Heart right ventricle (tissue), 16 donors: ENCODE measurements at regions not wholly inside any gene's neighbourhood (a gene's known extent, or its start where the extent isn't known, plus 50 kb on each side); places are given as distances from the start of the nearest gene placed in this dataset.

ENCODE experiments used
- ATAC-seq, 8 donors: fragments of 200-7000 bp; cut with Tn5 transposase; one replicate each; pipeline ENCODE4 v1.9.1; 2020; ENCODE audit warnings: mild to moderate bottlenecking in 8 of 8, moderate library complexity in 8 of 8, moderate number of reproducible peaks in 1 of 8
- DNase-seq, 2 donors: peaks; one replicate each; pipeline ENCODE4 v3.0.0-alpha.2; 2020
- H3K27ac ChIP-seq, 10 donors: fragments of 200-600 bp; sonication (generic) in 2 of 10; one replicate each; pipeline versions ENCODE4 v1.5.0 to v1.8.0; 2020 to 2022; ENCODE audit warnings: mild to moderate bottlenecking in 3 of 10
- H3K27me3 ChIP-seq, 7 donors: fragments of 200-600 bp; one replicate each; pipeline ENCODE4 v1.8.0; 2021 to 2022; ENCODE audit warnings: mild to moderate bottlenecking in 2 of 7
- H3K36me3 ChIP-seq, 9 donors: fragments of 200-600 bp; sonication (generic) in 1 of 9; one replicate each; pipeline versions ENCODE4 v1.5.0 to v1.8.0; 2020 to 2022; ENCODE audit warnings: mild to moderate bottlenecking in 2 of 9
- H3K4me1 ChIP-seq, 9 donors: fragments of 200-600 bp; sonication (generic) in 1 of 9; one replicate each; pipeline versions ENCODE4 v1.5.0 to v1.8.0; 2020 to 2022; ENCODE audit warnings: mild to moderate bottlenecking in 4 of 9
- H3K4me3 ChIP-seq, 10 donors: fragments of 200-600 bp; sonication (generic) in 2 of 10; one replicate each; pipeline versions ENCODE4 v1.5.0 to v1.8.0; 2020 to 2022; ENCODE audit warnings: mild to moderate bottlenecking in 7 of 10, moderate library complexity in 2 of 10
- H3K9me3 ChIP-seq, 11 donors: fragments of 200-600 bp in 10 of 11; sonication (generic) in 2 of 11; one replicate each; pipeline versions ENCODE4 v1.5.0 to v1.8.0; 2013 to 2022; ENCODE audit warnings: mild to moderate bottlenecking in 2 of 11, control low read depth in 1 of 11, moderate library complexity in 1 of 11
- CTCF ChIP-seq, 9 donors: fragments of 200-600 bp; sonication (generic) in 2 of 9; IDR thresholded peaks; one replicate each; pipeline versions ENCODE4 v1.5.0 to v1.8.0; 2021 to 2022; ENCODE audit warnings: antibody characterized with exemption in 9 of 9, mild to moderate bottlenecking in 5 of 9, moderate library complexity in 1 of 9
- WGBS, 2 donors: extraction: QIAGEN DNeasy Blood & Tissue Kit; methylation state at CpG; one replicate each; pipeline ENCODE4 v1.1.7; 2013; ENCODE audit warnings: inconsistent platforms in 1 of 2; 5-methylcytosine and 5-hydroxymethylcytosine counted together
- intact Hi-C, 10 donors: fragments of 100-400 bp; cut with DNase I; formaldehyde crosslinking; loops; one replicate each; pipeline versions ENCODE4 v1.11.1 to v1.14.2; 2022
- donor health status: Arrhythmogenic right ventricular cardiomyopathy.
- donor health status: ischemic (EF 13 %, LVEDD 7.1; RV severe dilation, severe dysfunction).
- donor health status: healthy with polysubstance abuse.
- donor health status: DM: no; HTN: yes; CAD: no.
- donor health status: DM: no; HTN: no; CAD: no.
- donor health status: ischemic (EF 25% LVEDD 6.9; RV normal size, moderate dysfunction).
- donor health status: ischemic (EF 25% LVEDD 5.7; RV mildly dilated, moderate dysfunction).
- donor health status: healthy.
- donor health status: DM: yes; HTN: yes; CAD: no.
- donor health status: Ischemic cardiomyopathy.
- donor health status: ischemic (EF 35%, LVEDD 5.7; RV mildly dilated, moderate dysfunction).
- donor health status: nonischemic (EF 11% LVEDD 7.7; RV severe dilation, severe dysfunction).
- donor health status: DM: yes; HTN: yes; CAD: no.
- donor health status: PGD.
- donor health status: ischemic (EF 29% LVEDD 5.4; RV normal size, mild dysfunction).
- donor health status: nonischemic (EF 23%, LVEDD 6.1; RV moderate dilation, normal function).

GRCh38 chr21:23698619-23699018, 1908.7 kb downstream of the MRPL39 start:
- Histone ChIP-seq H3K27me3 (no peaks in the 10 kb centered on the region), H3K4me3 (no peak overlapping the region), H3K9me3 (peaks cover 0 to 25% (median 13%) of the 10 kb centered on the region in 11 donors), H3K36me3 (no peaks in the 10 kb centered on the region), H3K27ac (no peak overlapping the region), H3K4me1 (no peaks in the 10 kb centered on the region)
- WGBS, 2 donors = 78 to 81% methylated on average over 1 of the region's 1 CpG
- no peak for TF ChIP-seq CTCF (IDR thresholded peaks at IDR 0.05)
- intact Hi-C loops = no loop called here
- DNase-seq = no peak
- no peak for ATAC-seq

GRCh38 chr21:23695443-23695842, 1911.8 kb downstream of the MRPL39 start:
- DNase-seq (no peak), ATAC-seq (no peak)
- no peaks in the 10 kb centered on the region for H3K36me3 ChIP-seq
- no peaks in the 10 kb centered on the region for H3K4me1 ChIP-seq
- 75 to 78% methylated on average over 5 of the region's 5 CpGs for WGBS, 2 donors
- peaks cover 0 to 19% (median 13%) of the 10 kb centered on the region in 11 donors for H3K9me3 ChIP-seq
- no peak overlapping the region for H3K27ac ChIP-seq
- no peak overlapping the region for H3K4me3 ChIP-seq
- no peaks in the 10 kb centered on the region for H3K27me3 ChIP-seq
- intact Hi-C loops = no loop called here
- TF ChIP-seq CTCF (IDR thresholded peaks at IDR 0.05) = no peak

GRCh38 chr21:23694390-23694789, 1912.9 kb downstream of the MRPL39 start:
- DNase-seq (no peak), ATAC-seq (no peak)
- Histone ChIP-seq H3K9me3 (peaks cover 0 to 9% (median 4%) of the 10 kb centered on the region in 11 donors), H3K4me3 (no peak overlapping the region), H3K27ac (no peak overlapping the region), H3K4me1 (no peaks in the 10 kb centered on the region), H3K36me3 (no peaks in the 10 kb centered on the region), H3K27me3 (no peaks in the 10 kb centered on the region)
- intact Hi-C loops = no loop called here
- TF ChIP-seq CTCF (IDR thresholded peaks at IDR 0.05) = peak in 5 of 9 donors; percentile 10 to 38 (median 11)

GRCh38 chr21:23690316-23690715, 1917.0 kb downstream of the MRPL39 start:
- no peak overlapping the region for H3K4me3 ChIP-seq
- intact Hi-C loops = no loop called here
- TF ChIP-seq CTCF (IDR thresholded peaks at IDR 0.05) = no peak
- no peaks in the 10 kb centered on the region for H3K4me1 ChIP-seq
- 45 to 48% methylated on average over 3 of the region's 3 CpGs for WGBS, 2 donors
- DNase-seq = no peak
- H3K27ac ChIP-seq = no peak overlapping the region
- no peaks in the 10 kb centered on the region for H3K36me3 ChIP-seq
- no peaks in the 10 kb centered on the region for H3K27me3 ChIP-seq
- no peak for ATAC-seq
- no peaks in the 10 kb centered on the region for H3K9me3 ChIP-seq
